ENCODE measurements at regions not wholly inside any gene's neighbourhood (a gene's known extent, or its start where the extent isn't known, plus 50 kb on each side); places are given as distances from the start of the nearest gene placed in this dataset.

DNA sequence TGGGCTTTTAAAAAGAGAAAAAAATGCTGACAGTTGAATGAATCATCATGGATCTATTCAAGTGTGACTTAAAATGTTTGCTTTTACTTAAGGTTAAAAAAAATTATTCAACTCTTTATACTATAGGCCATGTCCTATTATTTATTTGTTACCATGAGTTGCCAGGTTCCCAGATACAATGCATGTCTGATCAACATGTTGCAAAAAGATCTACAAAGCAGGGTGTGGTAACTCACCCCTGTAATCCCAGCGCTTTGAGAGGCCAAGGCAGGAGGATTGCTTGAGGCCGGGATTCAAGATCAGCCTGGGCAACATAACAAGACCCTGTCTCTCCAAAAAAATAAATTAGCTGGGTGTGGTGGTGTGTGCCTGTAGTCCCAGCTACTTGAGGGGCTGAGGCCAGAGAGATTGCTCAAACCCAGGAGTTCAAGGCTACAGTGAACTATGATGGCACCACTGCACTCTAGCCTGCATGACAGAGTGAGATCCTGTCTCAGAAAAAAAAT is 460.8 kb downstream of the BCAT1 start:
- TF ChIP-seq, protein P1, sequence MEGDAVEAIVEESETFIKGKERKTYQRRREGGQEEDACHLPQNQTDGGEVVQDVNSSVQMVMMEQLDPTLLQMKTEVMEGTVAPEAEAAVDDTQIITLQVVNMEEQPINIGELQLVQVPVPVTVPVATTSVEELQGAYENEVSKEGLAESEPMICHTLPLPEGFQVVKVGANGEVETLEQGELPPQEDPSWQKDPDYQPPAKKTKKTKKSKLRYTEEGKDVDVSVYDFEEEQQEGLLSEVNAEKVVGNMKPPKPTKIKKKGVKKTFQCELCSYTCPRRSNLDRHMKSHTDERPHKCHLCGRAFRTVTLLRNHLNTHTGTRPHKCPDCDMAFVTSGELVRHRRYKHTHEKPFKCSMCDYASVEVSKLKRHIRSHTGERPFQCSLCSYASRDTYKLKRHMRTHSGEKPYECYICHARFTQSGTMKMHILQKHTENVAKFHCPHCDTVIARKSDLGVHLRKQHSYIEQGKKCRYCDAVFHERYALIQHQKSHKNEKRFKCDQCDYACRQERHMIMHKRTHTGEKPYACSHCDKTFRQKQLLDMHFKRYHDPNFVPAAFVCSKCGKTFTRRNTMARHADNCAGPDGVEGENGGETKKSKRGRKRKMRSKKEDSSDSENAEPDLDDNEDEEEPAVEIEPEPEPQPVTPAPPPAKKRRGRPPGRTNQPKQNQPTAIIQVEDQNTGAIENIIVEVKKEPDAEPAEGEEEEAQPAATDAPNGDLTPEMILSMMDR (IDR thresholded peaks at IDR 0.05; ENCODE audit: low read depth, low read length), result no peak
- H3K4me3 ChIP-seq (ENCODE audit: low read depth, low read length), result no peak overlapping the region

DNA sequence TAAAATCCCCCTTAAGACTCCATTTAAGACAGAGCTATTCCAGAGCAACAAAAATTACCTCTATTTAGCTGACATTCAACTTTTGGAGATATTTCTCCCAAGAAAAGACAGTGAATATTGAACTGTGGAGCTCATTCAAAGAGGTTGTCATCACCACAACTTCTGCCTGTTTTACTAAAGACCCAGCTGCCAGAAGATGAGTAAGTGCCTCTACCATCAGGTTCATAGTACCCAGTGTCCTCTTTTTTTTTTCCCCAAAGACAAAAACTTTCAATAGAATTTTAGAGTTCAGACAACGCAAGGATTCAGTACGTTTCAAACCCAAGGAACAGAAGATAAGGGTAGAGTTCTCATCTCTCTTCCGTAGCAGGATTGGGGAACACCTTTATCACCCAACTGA is 461.3 kb downstream of the BCAT1 start:
- TF ChIP-seq, protein P1 (IDR thresholded peaks at IDR 0.05; ENCODE audit: low read depth, low read length), result no peak
- no peak overlapping the region for H3K4me3 ChIP-seq (ENCODE audit: low read depth, low read length)

DNA sequence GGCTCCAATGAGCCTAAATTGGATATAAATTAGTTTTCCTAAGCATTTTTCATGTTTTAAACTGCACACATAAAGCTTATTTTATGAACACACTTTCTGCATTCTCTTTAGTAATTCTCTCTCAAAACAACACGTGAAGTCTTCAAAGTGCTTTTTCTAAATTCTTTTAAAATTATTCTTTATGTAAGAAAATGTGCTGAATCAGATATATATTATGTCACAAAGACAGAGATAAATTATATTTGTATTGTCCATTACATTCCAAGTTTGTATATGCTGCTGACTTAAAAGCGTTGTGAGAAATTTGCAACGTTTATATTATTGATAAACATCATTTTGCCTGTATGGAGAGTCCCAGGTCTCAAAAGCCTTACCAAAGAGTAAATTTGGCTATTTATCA is 465.2 kb downstream of the BCAT1 start:
- H3K4me3 ChIP-seq (ENCODE audit: low read depth, low read length), result no peak overlapping the region
- TF ChIP-seq, protein P1 (IDR thresholded peaks at IDR 0.05; ENCODE audit: low read depth, low read length), result no peak

DNA sequence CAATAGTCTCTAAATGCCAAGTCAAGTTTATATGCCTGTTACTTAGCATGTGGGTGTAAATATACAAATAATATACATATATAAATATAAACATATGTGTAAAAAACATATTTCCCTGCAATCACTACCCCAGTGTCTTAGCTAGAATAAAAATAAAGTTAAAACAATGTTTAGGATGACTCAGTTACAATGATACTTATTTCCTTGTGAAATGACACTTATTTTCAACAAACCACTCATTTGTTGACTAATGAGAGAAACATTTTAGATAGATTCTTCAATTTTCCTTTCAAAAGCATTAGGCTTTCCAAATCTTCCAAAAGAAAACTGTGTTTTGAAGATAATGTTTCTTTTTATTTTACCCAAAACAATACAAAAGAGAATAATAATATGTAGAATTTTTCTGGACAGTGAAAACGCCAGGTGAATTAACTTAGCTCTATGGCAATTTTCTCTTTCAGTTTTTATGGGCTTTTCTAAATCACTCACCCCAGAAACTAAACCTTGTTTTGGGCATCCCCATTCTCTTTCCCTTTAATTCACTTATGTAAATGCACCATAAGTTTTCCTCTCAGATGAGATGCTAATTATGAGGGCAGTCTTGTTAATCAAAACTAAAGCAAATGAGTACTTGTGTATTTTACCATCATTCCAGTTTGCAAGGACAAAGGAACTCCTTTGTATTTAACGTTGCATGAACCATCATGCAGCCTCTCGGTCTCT is 465.9 kb downstream of the BCAT1 start:
- TF ChIP-seq, protein P1 (IDR thresholded peaks at IDR 0.05; ENCODE audit: low read depth, low read length), result no peak
- H3K4me3 ChIP-seq (ENCODE audit: low read depth, low read length), result no peak overlapping the region

DNA sequence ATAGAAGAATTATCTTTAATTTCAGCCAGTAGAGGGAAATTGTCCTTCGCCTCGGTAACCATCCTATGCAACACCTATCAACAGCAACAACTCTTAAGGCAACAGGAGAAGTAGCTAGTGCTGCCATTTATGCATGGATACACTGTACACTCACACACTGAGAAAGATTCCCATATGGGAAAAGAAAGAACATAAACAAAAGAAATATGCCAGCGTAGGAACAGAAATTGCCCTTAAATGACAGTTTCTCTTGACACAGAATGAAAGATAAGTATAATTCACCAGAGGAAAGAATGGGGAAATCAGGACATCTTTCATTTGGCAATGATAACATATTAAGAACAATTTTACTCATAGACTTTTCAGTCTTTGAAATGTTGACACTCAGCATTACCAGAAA is 466.9 kb downstream of the BCAT1 start:
- TF ChIP-seq, protein P1 (IDR thresholded peaks at IDR 0.05; ENCODE audit: low read depth, low read length), result no peak

DNA sequence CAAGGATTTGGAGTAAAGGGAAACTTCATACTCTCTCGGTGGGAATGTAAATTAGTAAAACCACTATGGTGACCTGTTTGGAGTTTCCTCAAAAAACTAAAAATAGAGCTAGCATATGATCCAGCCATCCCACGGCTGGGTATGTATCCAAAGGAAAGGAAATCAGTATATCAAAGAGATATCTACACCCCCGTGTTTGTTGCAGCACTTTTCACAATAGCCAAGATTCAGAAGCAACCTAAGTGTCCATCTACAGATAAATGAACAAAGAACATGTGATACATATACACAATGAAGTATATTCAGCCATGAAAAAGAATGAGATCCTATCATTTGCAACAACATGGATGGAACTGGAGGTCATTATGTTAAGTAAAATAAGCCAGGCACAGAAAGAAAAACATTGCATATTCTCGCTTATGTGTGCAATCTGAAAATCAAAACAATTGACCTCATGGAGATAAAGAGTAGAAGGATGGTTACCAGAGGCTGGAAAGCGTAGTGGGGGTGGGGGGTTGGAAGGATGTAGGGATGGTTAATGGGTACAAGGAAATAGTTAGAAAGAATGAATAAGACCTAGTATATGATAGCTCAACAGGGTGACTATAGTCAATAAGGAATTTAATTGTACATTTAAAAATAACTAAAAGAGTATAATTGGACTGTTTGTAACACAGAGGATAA is 468.0 kb downstream of the BCAT1 start:
- no peak overlapping the region for H3K4me3 ChIP-seq (ENCODE audit: low read depth, low read length)
- TF ChIP-seq, protein P1 (IDR thresholded peaks at IDR 0.05; ENCODE audit: low read depth, low read length), result no peak

More for the DNA sequence above, 466.9 kb downstream of the BCAT1 start:
- H3K4me3 ChIP-seq (ENCODE audit: low read depth, low read length), result no peak overlapping the region

DNA sequence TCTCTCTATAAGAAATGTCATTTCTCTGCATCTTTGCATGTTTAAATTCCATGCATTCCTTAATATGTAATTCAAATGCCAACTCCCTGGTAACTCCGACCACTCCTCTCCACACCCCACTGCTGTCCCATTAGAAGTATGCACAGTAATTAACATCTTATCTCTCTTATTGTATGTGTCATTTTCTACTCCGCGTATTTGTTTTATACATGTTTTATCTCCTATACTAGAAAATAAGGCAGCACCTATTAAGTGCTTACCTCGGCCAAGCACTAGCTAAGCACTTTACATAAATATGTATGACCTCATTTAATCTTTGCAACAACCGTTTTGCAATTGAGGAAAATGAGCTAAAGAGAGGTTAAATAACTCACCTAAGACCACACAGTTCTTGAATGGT is 469.8 kb downstream of the BCAT1 start:
- no peak overlapping the region for H3K4me3 ChIP-seq (ENCODE audit: low read depth, low read length)
- TF ChIP-seq, protein P1 (IDR thresholded peaks at IDR 0.05; ENCODE audit: low read depth, low read length), result no peak
